Activated naive CD8-positive, alpha-beta T cell treated with anti-CD3 and anti-CD28 coated beads, Interleukin-2, amount 50 U/mL, for 24 hours (primary cell): ENCODE measurements at regions not wholly inside any gene's neighbourhood (a gene's known extent, or its start where the extent isn't known, plus 50 kb on each side); places are given as distances from the start of the nearest gene placed in this dataset.

Source experiments
- ATAC-seq: fragments of 150-1000 bp; cut with Tn5 transposase; one replicate; pipeline ENCODE4 v1.10.0; 2021
- DNase-seq: peaks from one replicate; pipeline ENCODE4 v3.0.0; 2021
- H3K27ac Mint-ChIP-seq: one replicate; pipeline ENCODE4 v1.8.0; 2021; ENCODE audit warnings: mild to moderate bottlenecking, mixed read lengths
- H3K27me3 Mint-ChIP-seq: one replicate; pipeline ENCODE4 v1.8.0; 2021; ENCODE audit warnings: mixed read lengths
- H3K36me3 Mint-ChIP-seq: one replicate; pipeline ENCODE4 v1.8.0; 2021; ENCODE audit warnings: low read depth, mixed read lengths
- H3K4me1 Mint-ChIP-seq: one replicate; pipeline ENCODE4 v1.8.0; 2021; ENCODE audit warnings: mixed read lengths
- H3K4me3 Mint-ChIP-seq: one replicate; pipeline ENCODE4 v1.8.0; 2021; ENCODE audit warnings: mild to moderate bottlenecking, moderate library complexity, mixed read lengths
- H3K9me3 Mint-ChIP-seq: one replicate; pipeline ENCODE4 v1.8.0; 2021; ENCODE audit warnings: mixed read lengths

- Mint-ChIP-seq H3K27ac (no peak overlapping the region), H3K9me3 (no peaks in the 10 kb centered on the region), H3K27me3 (peaks cover 3% of the 10 kb centered on the region), H3K4me1 (peaks cover 11% of the 10 kb centered on the region), H3K36me3 (no peaks in the 10 kb centered on the region), H3K4me3 (no peak overlapping the region)
- DNase-seq (no peak), ATAC-seq (no peak)
Observed at GRCh38 chr6:169949511-169950097, 198.2 kb downstream of the ERMARD start.

GRCh38 chr6:169946971-169947370 is 195.5 kb downstream of the ERMARD start:
- H3K4me3 Mint-ChIP-seq = no peak overlapping the region

GRCh38 chr6:169945117-169945516 is 193.7 kb downstream of the ERMARD start:
- H3K36me3 Mint-ChIP-seq = no peaks in the 10 kb centered on the region
- H3K27me3 Mint-ChIP-seq = peaks cover 6% of the 10 kb centered on the region
- no peak overlapping the region for H3K4me3 Mint-ChIP-seq
- DNase-seq (no peak), ATAC-seq (no peak)
- H3K27ac Mint-ChIP-seq = no peak overlapping the region
- peaks cover 13% of the 10 kb centered on the region for H3K9me3 Mint-ChIP-seq
- peaks cover 11% of the 10 kb centered on the region for H3K4me1 Mint-ChIP-seq

More at GRCh38 chr6:169946971-169947370, 195.5 kb downstream of the ERMARD start:
- DNase-seq (no peak), ATAC-seq (no peak)
- no peaks in the 10 kb centered on the region for H3K36me3 Mint-ChIP-seq
- peaks cover 11% of the 10 kb centered on the region for H3K4me1 Mint-ChIP-seq
- H3K9me3 Mint-ChIP-seq = peaks cover 13% of the 10 kb centered on the region
- H3K27me3 Mint-ChIP-seq = peaks cover 6% of the 10 kb centered on the region
- no peak overlapping the region for H3K27ac Mint-ChIP-seq

GRCh38 chr6:169944415-169944814 is 193.0 kb downstream of the ERMARD start:
- no peak overlapping the region for H3K27ac Mint-ChIP-seq
- H3K4me3 Mint-ChIP-seq = no peak overlapping the region
- no peak for ATAC-seq
- no peaks in the 10 kb centered on the region for H3K36me3 Mint-ChIP-seq
- H3K4me1 Mint-ChIP-seq = peaks cover 11% of the 10 kb centered on the region
- peaks cover 13% of the 10 kb centered on the region for H3K9me3 Mint-ChIP-seq
- H3K27me3 Mint-ChIP-seq = peaks cover 6% of the 10 kb centered on the region
- DNase-seq = no peak

- Mint-ChIP-seq H3K36me3 (no peaks in the 10 kb centered on the region), H3K4me1 (peaks cover 11% of the 10 kb centered on the region), H3K4me3 (no peak overlapping the region), H3K27ac (no peak overlapping the region), H3K9me3 (peaks cover 13% of the 10 kb centered on the region), H3K27me3 (peaks cover 6% of the 10 kb centered on the region)
- DNase-seq (no peak), ATAC-seq (no peak)
Observed at GRCh38 chr6:169944061-169944337, 192.6 kb downstream of the ERMARD start.

GRCh38 chr6:169943241-169944060 is 192.0 kb downstream of the ERMARD start:
- peaks cover 13% of the 10 kb centered on the region for H3K9me3 Mint-ChIP-seq
- H3K4me3 Mint-ChIP-seq = no peak overlapping the region
- peak overlapping the region; percentile 9 for H3K27ac Mint-ChIP-seq
- peak; percentile 40 for ATAC-seq
- DNase-seq = no peak
- H3K36me3 Mint-ChIP-seq = no peaks in the 10 kb centered on the region
- peaks cover 11% of the 10 kb centered on the region for H3K4me1 Mint-ChIP-seq
- peaks cover 9% of the 10 kb centered on the region for H3K27me3 Mint-ChIP-seq

GRCh38 chr6:169942173-169942572 is 190.8 kb downstream of the ERMARD start:
- DNase-seq (no peak), ATAC-seq (no peak)
- Mint-ChIP-seq H3K4me3 (no peak overlapping the region), H3K36me3 (no peaks in the 10 kb centered on the region), H3K9me3 (peaks cover 13% of the 10 kb centered on the region), H3K27ac (no peak overlapping the region), H3K27me3 (peaks cover 9% of the 10 kb centered on the region), H3K4me1 (peaks cover 9% of the 10 kb centered on the region)

GRCh38 chr6:169940481-169941271 is 189.3 kb downstream of the ERMARD start:
- Mint-ChIP-seq H3K4me3 (no peak overlapping the region), H3K36me3 (no peaks in the 10 kb centered on the region), H3K4me1 (no peaks in the 10 kb centered on the region), H3K9me3 (peaks cover 13% of the 10 kb centered on the region), H3K27me3 (peaks cover 6% of the 10 kb centered on the region), H3K27ac (no peak overlapping the region)
- ATAC-seq = no peak
- DNase-seq = no peak

GRCh38 chr6:169939554-169940164 is 188.2 kb downstream of the ERMARD start:
- Mint-ChIP-seq H3K27me3 (peaks cover 6% of the 10 kb centered on the region), H3K27ac (no peak overlapping the region), H3K36me3 (no peaks in the 10 kb centered on the region), H3K4me1 (no peaks in the 10 kb centered on the region), H3K9me3 (peaks cover 13% of the 10 kb centered on the region), H3K4me3 (no peak overlapping the region)
- no peak for DNase-seq
- no peak for ATAC-seq

GRCh38 chr6:169938731-169939130 is 187.3 kb downstream of the ERMARD start:
- Mint-ChIP-seq H3K27ac (no peak overlapping the region), H3K9me3 (peaks cover 5% of the 10 kb centered on the region), H3K27me3 (peaks cover 3% of the 10 kb centered on the region), H3K36me3 (no peaks in the 10 kb centered on the region), H3K4me1 (no peaks in the 10 kb centered on the region), H3K4me3 (no peak overlapping the region)
- ATAC-seq (no peak), DNase-seq (no peak)

- peaks cover 3% of the 10 kb centered on the region for H3K9me3 Mint-ChIP-seq
- peaks cover 3% of the 10 kb centered on the region for H3K27me3 Mint-ChIP-seq
- DNase-seq (no peak), ATAC-seq (no peak)
- H3K4me1 Mint-ChIP-seq = no peaks in the 10 kb centered on the region
- no peak overlapping the region for H3K4me3 Mint-ChIP-seq
- H3K27ac Mint-ChIP-seq = no peak overlapping the region
- no peaks in the 10 kb centered on the region for H3K36me3 Mint-ChIP-seq
Observed at GRCh38 chr6:169938262-169938701, 186.9 kb downstream of the ERMARD start.

GRCh38 chr6:169937389-169938261 is 186.2 kb downstream of the ERMARD start:
- no peaks in the 10 kb centered on the region for H3K9me3 Mint-ChIP-seq
- no peaks in the 10 kb centered on the region for H3K36me3 Mint-ChIP-seq
- H3K27me3 Mint-ChIP-seq = peaks cover 3% of the 10 kb centered on the region
- ATAC-seq (no peak), DNase-seq (no peak)
- no peak overlapping the region for H3K4me3 Mint-ChIP-seq
- H3K4me1 Mint-ChIP-seq = no peaks in the 10 kb centered on the region
- H3K27ac Mint-ChIP-seq = no peak overlapping the region

GRCh38 chr6:169936355-169936975 is 185.0 kb downstream of the ERMARD start:
- ATAC-seq = no peak
- no peaks in the 10 kb centered on the region for H3K36me3 Mint-ChIP-seq

More at GRCh38 chr6:169936355-169936975, 185.0 kb downstream of the ERMARD start:
- Mint-ChIP-seq H3K9me3 (no peaks in the 10 kb centered on the region), H3K4me3 (no peak overlapping the region), H3K27ac (no peak overlapping the region), H3K27me3 (peaks cover 3% of the 10 kb centered on the region), H3K4me1 (no peaks in the 10 kb centered on the region)
- DNase-seq = no peak
